ENCODE measurements at regions not wholly inside any gene's neighbourhood (a gene's known extent, or its start where the extent isn't known, plus 50 kb on each side); places are given as distances from the start of the nearest gene placed in this dataset.
A peak's percentile ranks its signal among the peaks of the same experiment; 100 is the strongest.

GRCh38 chr21:41662161-41662560 is 104.7 kb downstream of the RIPK4 start:
- in situ Hi-C loops (cut with HindIII; ENCODE audit: low pct_unique_long_range_greater_than_20kb, low sequenced_read_pairs) = no loop called here
- DNase-seq (ENCODE audit: low read depth) = no peak

GRCh38 chr21:41660748-41661147 is 106.1 kb downstream of the RIPK4 start:
- in situ Hi-C loops (cut with HindIII; ENCODE audit: low pct_unique_long_range_greater_than_20kb, low sequenced_read_pairs) = no loop called here
- DNase-seq (ENCODE audit: low read depth) = no peak

- no peak for DNase-seq (ENCODE audit: low read depth)
- in situ Hi-C loops (cut with HindIII; ENCODE audit: low pct_unique_long_range_greater_than_20kb, low sequenced_read_pairs) = no loop called here
These were observed 106.9 kb downstream of the RIPK4 start for GRCh38 chr21:41659791-41660560.

- in situ Hi-C loops (cut with HindIII; ENCODE audit: low pct_unique_long_range_greater_than_20kb, low sequenced_read_pairs) = no loop called here
- no peak for DNase-seq (ENCODE audit: low read depth)
These were observed 109.8 kb downstream of the RIPK4 start for GRCh38 chr21:41656946-41657525.

GRCh38 chr21:41655259-41655658 is 111.6 kb downstream of the RIPK4 start:
- in situ Hi-C loops (cut with HindIII; ENCODE audit: low pct_unique_long_range_greater_than_20kb, low sequenced_read_pairs) = no loop called here
- no peak for DNase-seq (ENCODE audit: low read depth)

GRCh38 chr21:41653954-41654491 is 112.8 kb downstream of the RIPK4 start:
- in situ Hi-C loops (cut with HindIII; ENCODE audit: low pct_unique_long_range_greater_than_20kb, low sequenced_read_pairs) = no loop called here
- no peak for DNase-seq (ENCODE audit: low read depth)

GRCh38 chr21:41653243-41653953 is 113.5 kb downstream of the RIPK4 start:
- no peak for DNase-seq (ENCODE audit: low read depth)
- in situ Hi-C loops (cut with HindIII; ENCODE audit: low pct_unique_long_range_greater_than_20kb, low sequenced_read_pairs) = no loop called here

GRCh38 chr21:41651830-41652229 is 115.0 kb downstream of the RIPK4 start:
- in situ Hi-C loops (cut with HindIII; ENCODE audit: low pct_unique_long_range_greater_than_20kb, low sequenced_read_pairs) = no loop called here

GRCh38 chr21:41651406-41651805 is 115.4 kb downstream of the RIPK4 start:
- in situ Hi-C loops (cut with HindIII; ENCODE audit: low pct_unique_long_range_greater_than_20kb, low sequenced_read_pairs) = no loop called here
- DNase-seq (ENCODE audit: low read depth) = no peak

More at GRCh38 chr21:41651830-41652229, 115.0 kb downstream of the RIPK4 start:
- DNase-seq (ENCODE audit: low read depth) = no peak

GRCh38 chr21:41650526-41651145 is 116.2 kb downstream of the RIPK4 start:
- no peak for DNase-seq (ENCODE audit: low read depth)
- in situ Hi-C loops (cut with HindIII; ENCODE audit: low pct_unique_long_range_greater_than_20kb, low sequenced_read_pairs) = no loop called here

- peak; percentile 60 for DNase-seq (ENCODE audit: low read depth)
- in situ Hi-C loops (cut with HindIII; ENCODE audit: low pct_unique_long_range_greater_than_20kb, low sequenced_read_pairs) = no loop called here
These were observed 118.2 kb downstream of the RIPK4 start for GRCh38 chr21:41648591-41649031.

- in situ Hi-C loops (cut with HindIII; ENCODE audit: low pct_unique_long_range_greater_than_20kb, low sequenced_read_pairs) = no loop called here
- DNase-seq (ENCODE audit: low read depth) = peak; percentile 42
These were observed 118.9 kb downstream of the RIPK4 start for GRCh38 chr21:41647806-41648561.

- DNase-seq (ENCODE audit: low read depth) = no peak
- in situ Hi-C loops (cut with HindIII; ENCODE audit: low pct_unique_long_range_greater_than_20kb, low sequenced_read_pairs) = no loop called here
These were observed 123.4 kb downstream of the RIPK4 start for GRCh38 chr21:41643246-41643966.

GRCh38 chr21:41641821-41642701 is 124.8 kb downstream of the RIPK4 start:
- peak; percentile 77 for DNase-seq (ENCODE audit: low read depth)
- in situ Hi-C loops (cut with HindIII; ENCODE audit: low pct_unique_long_range_greater_than_20kb, low sequenced_read_pairs) = no loop called here

- in situ Hi-C loops (cut with HindIII; ENCODE audit: low pct_unique_long_range_greater_than_20kb, low sequenced_read_pairs) = no loop called here
These were observed 125.4 kb downstream of the RIPK4 start for GRCh38 chr21:41641510-41641815.

GRCh38 chr21:41640748-41641509 is 125.9 kb downstream of the RIPK4 start:
- in situ Hi-C loops (cut with HindIII; ENCODE audit: low pct_unique_long_range_greater_than_20kb, low sequenced_read_pairs) = no loop called here
- DNase-seq (ENCODE audit: low read depth) = no peak

More at GRCh38 chr21:41641510-41641815, 125.4 kb downstream of the RIPK4 start:
- DNase-seq (ENCODE audit: low read depth) = no peak

All from Caki2 (cell line).